SK-N-MC (cell line): ENCODE measurements at regions not wholly inside any gene's neighbourhood (a gene's known extent, or its start where the extent isn't known, plus 50 kb on each side); places are given as distances from the start of the nearest gene placed in this dataset.

Experiments
- DNase-seq: peaks from one replicate; pipeline ENCODE4 v3.0.0-alpha.2; 2011; ENCODE audit warnings: low read depth, low spot score
- H3K27ac ChIP-seq: fragments of 200-600 bp; sonication (generic); 2 replicates; pipeline ENCODE4 v1.5.1; 2016; ENCODE audit warnings: mixed run types
- H3K36me3 ChIP-seq: fragments of 200-600 bp; sonication (generic); 2 replicates; pipeline ENCODE4 v1.6.1; 2017; ENCODE audit warnings: antibody characterized with exemption, low read length, mixed read lengths; ENCODE audit not compliant: insufficient read depth
- H3K4me3 ChIP-seq: fragments of 200-600 bp; sonication (generic); 2 replicates; pipeline ENCODE4 v1.5.1; 2016
- H3K9ac ChIP-seq: fragments of 200-600 bp; sonication (generic); 2 replicates; pipeline ENCODE4 v1.8.0; 2017; ENCODE audit warnings: mixed run types, mixed read lengths; ENCODE audit not compliant: insufficient read length
- H3K9me3 ChIP-seq: fragments of 200-600 bp; sonication (generic); 2 replicates; pipeline ENCODE4 v1.6.1; 2017; ENCODE audit warnings: low read depth, mild to moderate bottlenecking, antibody characterized with exemption, low read length, moderate library complexity, mixed read lengths
- EZH2 ChIP-seq: fragments of 200-600 bp; sonication (generic); IDR thresholded peaks from one replicate; pipeline ENCODE4 v1.6.1; 2017; ENCODE audit warnings: antibody characterized with exemption
- FOXP2 ChIP-seq: optimal IDR thresholded peaks from 2 replicates; pipeline ENCODE3; 2011; ENCODE audit warnings: mild to moderate bottlenecking, moderate library complexity; ENCODE audit not compliant: insufficient read depth; ENCODE audit errors: extremely low read length, control extremely low read depth
- POLR2AphosphoS5 ChIP-seq: IDR thresholded peaks from 2 replicates; pipeline ENCODE4 v1.6.1; 2012; ENCODE audit warnings: mild to moderate bottlenecking, low read depth, low read length, borderline replicate concordance

GRCh38 chr10:10350050-10350449 lies 667.6 kb upstream of the CELF2 start:
- no peak overlapping the region for H3K9ac ChIP-seq
- H3K27ac ChIP-seq: no peak overlapping the region
- TF ChIP-seq EZH2 (no peak), FOXP2 (no peak), POLR2AphosphoS5 (no peak)
- H3K36me3 ChIP-seq: no peaks in the 10 kb centered on the region
- no peaks in the 10 kb centered on the region for H3K9me3 ChIP-seq
- no peak for DNase-seq
- no peak overlapping the region for H3K4me3 ChIP-seq

DNA sequence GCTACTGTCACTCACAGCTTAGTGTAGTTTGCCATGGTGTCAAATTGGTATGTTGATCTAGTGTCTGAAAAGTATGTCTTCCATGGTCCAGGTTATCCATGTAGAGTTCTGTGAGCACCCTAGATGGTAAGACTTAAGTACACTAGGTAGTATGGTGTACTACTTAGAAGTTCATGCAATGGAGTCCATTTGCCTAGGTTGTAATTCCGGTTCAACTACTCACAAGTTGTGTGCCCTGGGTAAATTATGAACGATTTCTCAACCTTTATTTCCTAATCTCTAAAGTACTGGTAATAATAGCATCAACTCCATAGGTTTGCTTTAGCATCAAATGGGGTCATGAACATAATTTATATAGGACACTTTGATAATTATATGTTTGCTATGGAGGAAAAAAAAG lies 666.2 kb upstream of the CELF2 start:
- H3K27ac ChIP-seq: no peak overlapping the region
- no peak overlapping the region for H3K4me3 ChIP-seq
- no peaks in the 10 kb centered on the region for H3K9me3 ChIP-seq
- no peaks in the 10 kb centered on the region for H3K36me3 ChIP-seq
- TF ChIP-seq POLR2AphosphoS5: no peak
- no peak for DNase-seq
- no peak overlapping the region for H3K9ac ChIP-seq

DNA sequence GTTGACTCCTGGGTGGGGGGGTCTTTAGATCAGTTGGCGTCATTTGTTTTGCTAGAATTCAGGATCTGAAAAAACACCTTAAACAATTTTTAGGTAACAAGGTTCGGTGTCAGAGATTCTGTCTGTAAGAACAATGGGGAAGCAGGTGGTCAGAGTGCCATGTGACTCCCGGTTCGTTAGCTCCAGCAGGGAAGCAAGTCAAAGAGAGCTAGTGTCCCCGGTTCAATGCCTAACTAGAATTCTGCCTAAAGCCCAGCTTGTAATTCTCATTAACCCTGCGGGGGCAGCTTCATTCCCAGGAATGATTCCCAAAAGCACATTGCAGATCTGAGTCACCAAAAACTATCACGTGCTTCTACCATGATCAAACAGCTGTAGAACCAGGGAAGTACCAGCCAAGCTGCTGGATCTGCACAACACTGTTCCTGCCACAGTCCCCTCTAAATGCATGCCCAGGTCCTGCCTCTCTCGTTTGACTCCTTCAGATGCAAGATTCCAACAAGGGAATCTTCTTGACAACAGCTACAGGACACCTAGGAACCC lies 664.3 kb upstream of the CELF2 start:
- no peak for DNase-seq
- H3K4me3 ChIP-seq: no peak overlapping the region
- no peak for TF ChIP-seq POLR2AphosphoS5
- no peak for TF ChIP-seq EZH2
- TF ChIP-seq FOXP2: no peak
- H3K9ac ChIP-seq: no peak overlapping the region
- H3K27ac ChIP-seq: no peak overlapping the region
- no peaks in the 10 kb centered on the region for H3K36me3 ChIP-seq
- no peaks in the 10 kb centered on the region for H3K9me3 ChIP-seq

GRCh38 chr10:10359263-10359662 lies 658.4 kb upstream of the CELF2 start:
- TF ChIP-seq POLR2AphosphoS5: no peak
- no peak for TF ChIP-seq FOXP2
- TF ChIP-seq EZH2: no peak

DNA sequence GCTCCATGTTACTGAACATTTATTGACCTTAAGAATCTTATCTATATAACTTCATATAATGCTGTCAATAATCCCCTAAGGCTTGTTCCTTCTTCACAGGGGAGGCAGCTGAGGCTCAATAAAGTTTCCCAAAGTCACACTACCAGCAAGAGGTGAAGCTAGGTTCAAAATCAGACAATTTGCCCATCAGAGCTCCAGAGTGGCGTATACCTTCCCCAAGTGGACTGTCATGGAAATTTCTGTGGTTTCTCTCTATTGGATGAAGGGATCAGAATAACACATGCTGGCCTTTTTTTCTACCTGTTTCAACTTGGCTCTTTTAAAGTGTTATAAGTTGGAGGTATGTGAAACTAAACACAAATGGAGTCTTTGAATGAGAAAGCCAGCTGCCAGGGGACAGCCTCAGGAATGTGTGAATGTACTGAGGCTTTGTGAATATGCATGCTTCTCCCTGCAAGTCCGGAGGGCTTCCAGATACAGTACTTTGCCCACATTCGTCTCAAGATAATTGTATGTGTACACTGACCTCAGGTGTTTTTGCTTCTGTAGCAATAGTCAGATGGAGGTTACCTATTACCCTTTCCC lies 656.3 kb upstream of the CELF2 start:
- no peak for DNase-seq
- H3K36me3 ChIP-seq: no peaks in the 10 kb centered on the region
- no peak overlapping the region for H3K27ac ChIP-seq
- no peak for TF ChIP-seq FOXP2
- no peak for TF ChIP-seq POLR2AphosphoS5
- no peak for TF ChIP-seq EZH2
- no peak overlapping the region for H3K4me3 ChIP-seq
- no peaks in the 10 kb centered on the region for H3K9me3 ChIP-seq
- H3K9ac ChIP-seq: no peak overlapping the region

More at GRCh38 chr10:10359263-10359662, 658.4 kb upstream of the CELF2 start:
- Histone ChIP-seq H3K9ac (no peak overlapping the region), H3K9me3 (no peaks in the 10 kb centered on the region), H3K36me3 (no peaks in the 10 kb centered on the region), H3K4me3 (no peak overlapping the region), H3K27ac (no peak overlapping the region)
- DNase-seq: no peak

DNA sequence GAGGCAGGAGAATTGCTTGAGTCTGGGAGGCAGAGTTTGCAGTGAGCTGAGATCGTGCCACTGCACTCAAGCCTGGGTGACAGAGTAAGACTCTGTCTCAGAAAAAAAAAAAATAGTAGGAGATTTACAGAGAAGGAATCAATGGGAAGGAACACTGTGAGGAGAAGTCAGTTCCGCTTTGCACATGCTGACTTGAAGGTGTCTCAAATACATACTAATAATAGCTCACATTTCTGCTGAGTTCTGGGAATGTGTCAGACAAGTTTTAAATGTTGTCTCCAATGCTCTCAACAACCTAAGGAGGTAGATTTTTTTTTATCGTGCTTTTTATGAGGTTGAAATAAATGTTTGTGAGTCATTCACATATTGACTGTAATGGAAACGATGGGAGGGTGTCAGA lies 654.9 kb upstream of the CELF2 start:
- Histone ChIP-seq H3K4me3 (no peak overlapping the region), H3K27ac (no peak overlapping the region), H3K36me3 (no peaks in the 10 kb centered on the region), H3K9ac (no peak overlapping the region), H3K9me3 (no peaks in the 10 kb centered on the region)
- no peak for TF ChIP-seq POLR2AphosphoS5
- TF ChIP-seq EZH2: no peak
- no peak for DNase-seq

DNA sequence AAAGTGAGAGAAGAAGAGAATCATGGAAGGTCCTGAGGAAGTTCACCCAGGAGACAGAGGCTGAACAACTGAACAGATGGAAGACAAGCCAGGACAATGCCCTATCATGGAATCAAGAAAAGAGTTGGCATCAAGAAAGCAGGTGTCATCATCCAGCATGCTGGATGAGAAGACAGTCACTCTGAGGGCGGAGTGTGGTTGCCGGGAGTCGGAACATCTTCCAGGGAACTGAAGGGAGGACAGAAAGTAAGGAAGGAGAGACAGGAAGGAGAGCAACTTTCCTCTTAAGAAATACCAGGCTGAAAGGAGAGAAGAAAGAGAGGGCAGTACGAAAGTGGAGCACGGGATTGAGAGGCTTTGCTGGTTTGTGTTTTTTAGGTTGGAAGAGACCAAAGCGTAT lies 654.5 kb upstream of the CELF2 start:
- DNase-seq: no peak
- TF ChIP-seq POLR2AphosphoS5: no peak
- no peak for TF ChIP-seq EZH2
- no peak for TF ChIP-seq FOXP2
- H3K27ac ChIP-seq: no peak overlapping the region

DNA sequence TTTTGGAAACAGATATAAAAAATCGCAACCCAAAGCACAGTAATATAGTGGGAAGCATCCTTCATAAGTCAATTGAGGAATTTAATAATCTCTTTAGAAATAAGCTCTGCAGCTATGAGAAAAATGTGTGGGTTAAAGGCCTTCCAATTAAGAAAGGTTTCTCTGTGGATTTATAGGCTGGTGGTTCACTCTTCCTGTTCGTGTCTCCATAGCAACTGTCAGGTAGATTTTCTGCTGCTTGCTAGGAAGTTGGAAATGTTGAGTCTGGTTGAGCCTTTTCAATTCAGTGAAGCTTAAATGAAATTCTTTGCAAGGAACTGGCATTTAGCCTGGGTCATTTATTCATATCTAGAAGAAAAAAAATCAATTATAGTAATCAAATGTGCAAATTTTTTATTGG lies 652.8 kb upstream of the CELF2 start:
- Histone ChIP-seq H3K9ac (no peak overlapping the region), H3K9me3 (no peaks in the 10 kb centered on the region), H3K27ac (no peak overlapping the region), H3K36me3 (no peaks in the 10 kb centered on the region), H3K4me3 (no peak overlapping the region)
- no peak for DNase-seq
- TF ChIP-seq POLR2AphosphoS5: no peak
- TF ChIP-seq FOXP2: no peak

More for the DNA sequence above, 654.5 kb upstream of the CELF2 start:
- no peaks in the 10 kb centered on the region for H3K36me3 ChIP-seq
- H3K9ac ChIP-seq: no peak overlapping the region
- H3K9me3 ChIP-seq: no peaks in the 10 kb centered on the region
- H3K4me3 ChIP-seq: no peak overlapping the region

DNA sequence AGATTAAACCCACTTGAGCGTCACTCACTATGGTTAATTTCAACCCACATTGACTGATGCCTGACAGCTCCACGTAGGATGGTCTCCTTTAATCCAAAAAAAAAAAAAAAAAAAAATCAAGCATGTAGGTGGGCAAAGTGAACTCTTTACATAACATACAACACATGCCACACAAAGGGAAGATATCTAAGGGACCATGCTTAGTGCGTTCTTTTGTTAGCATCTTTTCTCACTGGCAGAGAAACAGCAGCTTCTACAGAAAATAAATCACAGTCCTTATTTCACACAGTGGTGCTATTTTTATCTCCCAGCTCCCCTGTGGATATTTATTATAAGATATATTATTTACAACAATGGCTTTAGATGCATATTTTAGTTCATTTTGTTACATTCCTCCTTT lies 652.0 kb upstream of the CELF2 start:
- Histone ChIP-seq H3K27ac (no peak overlapping the region), H3K36me3 (no peaks in the 10 kb centered on the region), H3K4me3 (no peak overlapping the region), H3K9ac (no peak overlapping the region), H3K9me3 (no peaks in the 10 kb centered on the region)
- TF ChIP-seq POLR2AphosphoS5 (no peak), FOXP2 (no peak), EZH2 (no peak)
- no peak for DNase-seq
